DMS 273 (cell line): ENCODE measurements at regions not wholly inside any gene's neighbourhood (a gene's known extent, or its start where the extent isn't known, plus 50 kb on each side); places are given as distances from the start of the nearest gene placed in this dataset.

Source experiments
- DNase-seq: peaks from one replicate; lab custom pipeline; 2025; ENCODE audit not compliant: unreplicated experiment; lab: John Stamatoyannopoulos, UW

- DNase-seq = no peak
These were observed 277.0 kb downstream of the ZNF536 start for GRCh38 chr19:30648866-30649862.

GRCh38 chr19:30647891-30648720 lies 275.9 kb downstream of the ZNF536 start:
- no peak for DNase-seq

GRCh38 chr19:30646806-30647205 lies 274.6 kb downstream of the ZNF536 start:
- DNase-seq = no peak

GRCh38 chr19:30645946-30646577 lies 273.9 kb downstream of the ZNF536 start:
- no peak for DNase-seq

- no peak for DNase-seq
These were observed 268.2 kb downstream of the ZNF536 start for GRCh38 chr19:30640252-30640965.

- no peak for DNase-seq
These were observed 266.7 kb downstream of the ZNF536 start for GRCh38 chr19:30638889-30639288.

GRCh38 chr19:30637926-30638325 lies 265.7 kb downstream of the ZNF536 start:
- DNase-seq = no peak

- DNase-seq = peak; percentile 85
These were observed 263.1 kb downstream of the ZNF536 start for GRCh38 chr19:30634996-30635975.

- DNase-seq = peak; percentile 14
These were observed 262.1 kb downstream of the ZNF536 start for GRCh38 chr19:30634131-30634830.

- peak; percentile 76 for DNase-seq
These were observed 258.8 kb downstream of the ZNF536 start for GRCh38 chr19:30631033-30631370.

GRCh38 chr19:30630289-30631032 lies 258.3 kb downstream of the ZNF536 start:
- peak; percentile 41 for DNase-seq

- no peak for DNase-seq
These were observed 256.9 kb downstream of the ZNF536 start for GRCh38 chr19:30629086-30629485.

GRCh38 chr19:30626626-30626966 lies 254.4 kb downstream of the ZNF536 start:
- no peak for DNase-seq

- no peak for DNase-seq
These were observed 253.9 kb downstream of the ZNF536 start for GRCh38 chr19:30625947-30626625.

- no peak for DNase-seq
These were observed 250.1 kb downstream of the ZNF536 start for GRCh38 chr19:30622276-30622675.

- DNase-seq = no peak
These were observed 249.2 kb downstream of the ZNF536 start for GRCh38 chr19:30621326-30621920.

- no peak for DNase-seq
These were observed 248.2 kb downstream of the ZNF536 start for GRCh38 chr19:30620354-30620753.
